Esophagus muscularis mucosa (tissue), 4 donors: ENCODE measurements at regions not wholly inside any gene's neighbourhood (a gene's known extent, or its start where the extent isn't known, plus 50 kb on each side); places are given as distances from the start of the nearest gene placed in this dataset.

Experiments
- DNase-seq: peaks from one replicate; pipeline ENCODE4 v3.0.0-alpha.2; 2017; ENCODE audit errors: extremely low spot score
- H3K27ac ChIP-seq, 4 donors: fragments of 200-600 bp; sonication (generic); replicated peaks in 1 of 4; 1 replicate in 3 of 4; 2 replicates in 1 of 4; pipeline ENCODE4 v1.5.1; 2016 to 2019; ENCODE audit warnings: mild to moderate bottlenecking in 1 of 4
- H3K27me3 ChIP-seq, 4 donors: fragments of 200-600 bp; sonication (generic); one replicate each; pipeline versions ENCODE4 v1.5.1 to v1.6.0; 2016 to 2019
- H3K36me3 ChIP-seq, 4 donors: fragments of 200-600 bp; sonication (generic); one replicate each; pipeline ENCODE4 v1.5.1; 2016 to 2019
- H3K4me1 ChIP-seq, 4 donors: fragments of 200-600 bp; sonication (generic); one replicate each; pipeline ENCODE4 v1.5.1; 2016 to 2019
- H3K4me3 ChIP-seq, 4 donors: fragments of 200-600 bp; sonication (generic); 1 replicate in 2 of 4; 2 replicates in 2 of 4; pipeline ENCODE4 v1.5.1; 2016 to 2019; ENCODE audit warnings: mild to moderate bottlenecking in 4 of 4, moderate library complexity in 1 of 4
- H3K9me3 ChIP-seq, 4 donors: fragments of 200-600 bp; sonication (generic); 1 replicate in 3 of 4; 2 replicates in 1 of 4; pipeline ENCODE4 v1.5.1; 2016 to 2019
- EP300 ChIP-seq: sonication (generic); formaldehyde crosslinking; IDR thresholded peaks from one replicate; pipeline ENCODE4 v1.6.1; 2017; ENCODE audit warnings: antibody characterized with exemption
- POLR2A ChIP-seq: fragments of 450-650 bp; IDR thresholded peaks from one replicate; pipeline ENCODE4 v1.6.1; 2017; ENCODE audit warnings: antibody characterized with exemption, moderate library complexity, mild to moderate bottlenecking, low read depth
- POLR2AphosphoS5 ChIP-seq, 2 donors: sonication (generic); formaldehyde crosslinking; IDR thresholded peaks; one replicate each; pipeline ENCODE4 v1.6.1; 2017; ENCODE audit warnings: antibody characterized with exemption in 2 of 2
- WGBS: methylation state at CpG from one replicate; pipeline ENCODE4 v1.1.5; 2018; 5-methylcytosine and 5-hydroxymethylcytosine counted together
- intact Hi-C: fragments of 100-400 bp; cut with DNase I; formaldehyde crosslinking; loops from one replicate; pipeline ENCODE4 v1.15.1; 2023
- TF ChIP-seq, protein P1 (sequence below), 3 experiments: fragments of 200-600 bp in 2 of 3; fragments of 450-650 bp in 1 of 3; sonication (generic) in 2 of 3; IDR thresholded peaks; one replicate each; pipeline ENCODE4 v1.5.1; 2017 to 2019; ENCODE audit warnings: antibody characterized with exemption in 3 of 3, mild to moderate bottlenecking in 2 of 3, moderate library complexity in 1 of 3

DNA sequence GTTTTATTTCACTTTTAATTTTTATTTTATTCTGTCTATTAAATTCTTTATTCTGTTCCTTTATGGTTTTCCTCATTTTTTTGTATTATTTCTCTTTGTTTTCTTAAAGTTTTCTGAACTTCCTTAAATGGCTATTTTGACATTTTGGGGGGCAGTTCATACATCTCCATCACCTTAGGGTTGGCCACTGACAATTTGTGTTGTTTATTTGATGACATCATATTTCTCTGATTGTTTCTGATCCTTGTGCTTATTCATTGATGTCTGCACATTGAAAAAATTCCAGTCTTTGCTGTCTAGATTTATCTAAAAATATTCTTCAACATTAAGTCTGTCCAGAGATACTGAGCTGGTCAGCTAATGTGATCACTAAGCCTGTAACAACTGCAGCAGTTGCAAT, 379.5 kb upstream of the EYS start:
- Histone ChIP-seq H3K4me1 (no peaks in the 10 kb centered on the region), H3K27me3 (no peaks in the 10 kb centered on the region), H3K36me3 (no peaks in the 10 kb centered on the region), H3K27ac (no peak overlapping the region), H3K9me3 (peaks cover 0 to 27% (median 14%) of the 10 kb centered on the region in 4 donors), H3K4me3 (no peak overlapping the region)
- TF ChIP-seq POLR2A, result no peak
- TF ChIP-seq, protein P1, sequence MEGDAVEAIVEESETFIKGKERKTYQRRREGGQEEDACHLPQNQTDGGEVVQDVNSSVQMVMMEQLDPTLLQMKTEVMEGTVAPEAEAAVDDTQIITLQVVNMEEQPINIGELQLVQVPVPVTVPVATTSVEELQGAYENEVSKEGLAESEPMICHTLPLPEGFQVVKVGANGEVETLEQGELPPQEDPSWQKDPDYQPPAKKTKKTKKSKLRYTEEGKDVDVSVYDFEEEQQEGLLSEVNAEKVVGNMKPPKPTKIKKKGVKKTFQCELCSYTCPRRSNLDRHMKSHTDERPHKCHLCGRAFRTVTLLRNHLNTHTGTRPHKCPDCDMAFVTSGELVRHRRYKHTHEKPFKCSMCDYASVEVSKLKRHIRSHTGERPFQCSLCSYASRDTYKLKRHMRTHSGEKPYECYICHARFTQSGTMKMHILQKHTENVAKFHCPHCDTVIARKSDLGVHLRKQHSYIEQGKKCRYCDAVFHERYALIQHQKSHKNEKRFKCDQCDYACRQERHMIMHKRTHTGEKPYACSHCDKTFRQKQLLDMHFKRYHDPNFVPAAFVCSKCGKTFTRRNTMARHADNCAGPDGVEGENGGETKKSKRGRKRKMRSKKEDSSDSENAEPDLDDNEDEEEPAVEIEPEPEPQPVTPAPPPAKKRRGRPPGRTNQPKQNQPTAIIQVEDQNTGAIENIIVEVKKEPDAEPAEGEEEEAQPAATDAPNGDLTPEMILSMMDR (IDR thresholded peaks at IDR 0.05), result no peak
- intact Hi-C loops, result no loop called here
- no peak for DNase-seq

DNA sequence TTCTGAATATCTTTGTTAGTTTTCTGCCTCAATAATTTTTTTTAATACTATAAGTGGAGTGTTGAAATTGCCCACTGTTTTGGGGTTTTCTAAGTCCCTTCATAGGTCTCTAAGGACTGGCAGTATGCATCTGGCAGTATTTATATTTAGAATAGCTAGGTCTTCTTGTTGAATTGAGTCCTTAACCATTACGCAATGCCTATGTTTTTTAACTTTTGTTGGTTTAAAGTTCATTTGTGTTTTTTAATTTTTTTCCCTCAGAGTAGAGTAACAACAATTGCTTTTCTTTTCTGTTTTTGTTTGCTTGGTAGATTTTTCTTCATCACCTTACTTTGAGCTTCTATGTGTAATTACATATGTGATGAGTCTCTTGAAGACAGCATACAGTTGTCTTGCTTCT, 375.9 kb upstream of the EYS start:
- Histone ChIP-seq H3K27ac (no peak overlapping the region), H3K9me3 (peaks cover 0 to 27% (median 14%) of the 10 kb centered on the region in 4 donors), H3K27me3 (no peaks in the 10 kb centered on the region), H3K36me3 (no peaks in the 10 kb centered on the region), H3K4me3 (no peak overlapping the region), H3K4me1 (no peaks in the 10 kb centered on the region)
- WGBS, result 94% methylated on average over 1 of the region's 1 CpG
- no peak for DNase-seq
- intact Hi-C loops, result no loop called here
- TF ChIP-seq, protein P1 (IDR thresholded peaks at IDR 0.05), result no peak
- TF ChIP-seq EP300, result no peak
- no peak for TF ChIP-seq POLR2A
- TF ChIP-seq POLR2AphosphoS5 (IDR thresholded peaks at IDR 0.05), result no peak

DNA sequence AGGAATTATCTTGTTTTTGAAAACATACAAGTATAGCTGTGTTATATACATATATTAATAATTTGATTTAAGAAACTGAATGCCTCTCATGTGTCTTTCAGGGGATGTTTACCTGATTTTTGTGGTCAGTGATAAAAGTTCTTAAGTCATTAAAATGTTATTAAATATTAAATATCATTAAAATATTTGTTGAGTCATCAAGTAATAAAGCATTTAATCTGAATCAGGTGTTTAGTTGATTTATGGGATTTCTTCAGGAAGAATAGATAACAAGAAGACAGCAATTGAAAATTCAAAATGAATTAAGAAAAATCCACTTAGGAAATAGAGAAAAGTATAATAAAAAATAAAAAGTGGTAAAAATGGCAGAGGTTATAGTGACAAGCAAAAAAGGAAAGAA, 361.9 kb upstream of the EYS start:
- no peak overlapping the region for H3K27ac ChIP-seq
- no peaks in the 10 kb centered on the region for H3K27me3 ChIP-seq
- intact Hi-C loops, result no loop called here
- H3K36me3 ChIP-seq, result no peaks in the 10 kb centered on the region
- TF ChIP-seq POLR2AphosphoS5 (IDR thresholded peaks at IDR 0.05) (no peak), POLR2A (no peak), EP300 (no peak)
- TF ChIP-seq, protein P1 (IDR thresholded peaks at IDR 0.05), result no peak
- H3K4me3 ChIP-seq, result no peak overlapping the region
- DNase-seq, result no peak
- no peaks in the 10 kb centered on the region for H3K9me3 ChIP-seq
- no peaks in the 10 kb centered on the region for H3K4me1 ChIP-seq

DNA sequence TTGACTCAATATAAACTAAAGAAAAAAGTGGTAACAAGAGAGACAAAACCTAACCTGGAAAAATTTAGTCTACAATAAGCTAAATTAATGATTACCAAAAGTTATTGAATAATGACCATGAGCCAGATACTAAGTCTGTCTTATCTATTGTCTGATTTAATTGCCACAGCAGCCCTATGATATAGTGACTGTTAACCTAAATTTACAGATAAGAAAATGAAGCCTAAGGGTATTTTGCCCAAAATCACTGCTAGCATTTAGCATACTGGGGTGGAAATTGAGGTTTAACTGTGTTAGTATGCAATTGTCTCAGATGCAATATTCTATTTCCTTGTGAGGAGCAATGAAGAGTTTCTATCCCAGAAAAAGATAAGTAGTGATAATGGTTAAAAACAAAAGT, 361.0 kb upstream of the EYS start:
- Histone ChIP-seq H3K9me3 (no peaks in the 10 kb centered on the region), H3K27me3 (no peaks in the 10 kb centered on the region), H3K4me1 (no peaks in the 10 kb centered on the region), H3K36me3 (no peaks in the 10 kb centered on the region), H3K4me3 (no peak overlapping the region), H3K27ac (no peak overlapping the region)
- intact Hi-C loops, result no loop called here
- DNase-seq, result no peak
- TF ChIP-seq, protein P1 (IDR thresholded peaks at IDR 0.05), result no peak
- TF ChIP-seq POLR2A, result no peak
- no peak for TF ChIP-seq EP300
- no peak for TF ChIP-seq POLR2AphosphoS5 (IDR thresholded peaks at IDR 0.05)

DNA sequence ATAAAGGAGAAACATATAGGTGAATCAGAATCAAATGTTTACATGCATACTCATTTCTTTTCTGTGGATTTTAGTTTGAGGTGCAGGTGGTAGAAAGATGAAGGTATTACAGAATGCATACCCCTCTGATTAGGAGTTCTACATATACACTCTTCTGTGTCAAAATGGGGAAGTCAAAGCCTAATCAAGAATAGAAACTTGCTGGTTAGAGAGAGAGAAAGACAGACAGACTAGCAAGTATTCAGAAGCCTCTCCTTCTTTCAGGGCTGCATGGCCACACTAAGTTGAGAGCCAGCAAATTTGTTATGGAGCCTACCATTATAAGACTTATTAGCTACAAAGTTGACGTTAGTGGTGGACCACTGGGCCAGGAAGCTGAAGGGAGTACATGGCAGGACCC, 358.3 kb upstream of the EYS start:
- 60% methylated on average over 1 of the region's 1 CpG for WGBS
- Histone ChIP-seq H3K27ac (no peak overlapping the region), H3K4me1 (no peaks in the 10 kb centered on the region), H3K36me3 (no peaks in the 10 kb centered on the region), H3K4me3 (no peak overlapping the region), H3K27me3 (no peaks in the 10 kb centered on the region), H3K9me3 (no peaks in the 10 kb centered on the region)
- no peak for TF ChIP-seq POLR2AphosphoS5 (IDR thresholded peaks at IDR 0.05)
- TF ChIP-seq, protein P1 (IDR thresholded peaks at IDR 0.05), result no peak
- TF ChIP-seq POLR2A, result no peak
- TF ChIP-seq EP300, result no peak
- intact Hi-C loops, result no loop called here
- DNase-seq, result no peak
